Panc1 (cell line): ENCODE measurements at regions not wholly inside any gene's neighbourhood (a gene's known extent, or its start where the extent isn't known, plus 50 kb on each side); places are given as distances from the start of the nearest gene placed in this dataset.

Source experiments
- ATAC-seq: fragments of 200-7000 bp; cut with Tn5 transposase; 2 replicates; pipeline ENCODE4 v1.9.1; 2020; ENCODE audit warnings: mild to moderate bottlenecking, moderate library complexity
- BruUV-seq: library from RNA; stranded (reverse); fragments of 400-500 nt; replicated peaks from 2 replicates; lab custom pipeline; 2021; lab: Mats Ljungman, UMichigan
- CTCF ChIA-PET: fragments of 300-600 bp; sonication (Branson Sonifier 250); formaldehyde crosslinking; loops from one replicate; lab custom pipeline; 2022; ENCODE audit warnings: antibody characterized with exemption; lab: Charles Lee
- POLR2A ChIA-PET: fragments of 300-600 bp; sonication (Branson Sonifier 250); formaldehyde crosslinking; loops from one replicate; lab custom pipeline; 2022; ENCODE audit warnings: antibody characterized with exemption; lab: Charles Lee
- DNase-seq: peaks from one replicate; pipeline ENCODE4 v3.0.0-alpha.2; 2010; ENCODE audit warnings: low read depth, low spot score
- H3K27ac ChIP-seq: 2 replicates; pipeline ENCODE4 v1.5.1; 2011; ENCODE audit warnings: mild to moderate bottlenecking, low read length, inconsistent platforms
- H3K27me3 ChIP-seq: fragments of 200-500 bp; sonication (Bioruptor generic); 2 replicates; pipeline ENCODE4 v1.6.0; 2014; ENCODE audit warnings: low read length, inconsistent platforms; ENCODE audit not compliant: control insufficient read depth, insufficient read depth
- H3K36me3 ChIP-seq: fragments of 200-500 bp; sonication (Bioruptor generic); 2 replicates; pipeline ENCODE4 v1.5.1; 2014; ENCODE audit warnings: inconsistent platforms, mild to moderate bottlenecking, low read length, moderate library complexity; ENCODE audit not compliant: control insufficient read depth, insufficient read depth
- H3K4me1 ChIP-seq: 2 replicates; pipeline ENCODE4 v1.5.1; 2011; ENCODE audit warnings: inconsistent platforms, mild to moderate bottlenecking, low read length, moderate library complexity; ENCODE audit not compliant: control insufficient read depth, insufficient read depth
- H3K4me3 ChIP-seq, 2 experiments: 2 replicates each; pipeline ENCODE4 v1.5.1; 2011 to 2012; ENCODE audit warnings: low read depth in 2 of 2, low read length in 2 of 2, mild to moderate bottlenecking in 2 of 2, inconsistent platforms in 1 of 2, moderate library complexity in 1 of 2
- H3K9me3 ChIP-seq: fragments of 200-500 bp; sonication (Bioruptor generic); 2 replicates; pipeline ENCODE4 v1.5.1; 2014; ENCODE audit warnings: low read depth, mild to moderate bottlenecking, inconsistent platforms, low read length, moderate library complexity; ENCODE audit not compliant: control insufficient read depth, insufficient read depth
- CTCF ChIP-seq: fragments of 450-650 bp; IDR thresholded peaks from 2 replicates; pipeline ENCODE4 v1.5.1; 2017; ENCODE audit warnings: mild to moderate bottlenecking
- POLR2AphosphoS5 ChIP-seq: IDR thresholded peaks from 2 replicates; pipeline ENCODE4 v1.6.1; 2012; ENCODE audit warnings: mild to moderate bottlenecking, low read depth, low read length, moderate library complexity
- REST ChIP-seq, 2 experiments: IDR thresholded peaks; 2 replicates each; pipeline ENCODE4 v1.6.1; 2011 to 2012; ENCODE audit warnings: low read depth in 2 of 2, control low read depth in 1 of 2, low read length in 1 of 2, mild to moderate bottlenecking in 1 of 2, moderate library complexity in 1 of 2; ENCODE audit not compliant: insufficient read depth in 1 of 2
- SIN3A ChIP-seq: IDR thresholded peaks from 2 replicates; pipeline ENCODE4 v1.6.1; 2012; ENCODE audit warnings: low read depth, mild to moderate bottlenecking, low read length, moderate library complexity, borderline replicate concordance; ENCODE audit not compliant: insufficient read depth
- TCF7L2 ChIP-seq: IDR thresholded peaks from 2 replicates; pipeline ENCODE4 v1.6.1; 2011; ENCODE audit warnings: mild to moderate bottlenecking, low read depth, low read length, inconsistent platforms
- in situ Hi-C: cut with HindIII; loops from 2 replicates; pipeline ENCODE4 v1.10.0; 2016; ENCODE audit warnings: low sequenced_read_pairs, low pct_unique_long_range_greater_than_20kb
- intact Hi-C: fragments of 100-400 bp; cut with micrococcal nuclease; formaldehyde crosslinking; loops from one replicate; pipeline ENCODE4 v1.10.0; 2022; ENCODE audit not compliant: unreplicated experiment

- no peaks in the 10 kb centered on the region for H3K9me3 ChIP-seq
- ATAC-seq (no peak), DNase-seq (no peak)
- no peak for TF ChIP-seq REST (IDR thresholded peaks at IDR 0.05; ENCODE audit: insufficient read depth in 1 of 2, low read depth in 2 of 2, low read length in 1 of 2)
- TF ChIP-seq POLR2AphosphoS5, result no peak
- no peak for TF ChIP-seq TCF7L2
- TF ChIP-seq SIN3A, result no peak
- TF ChIP-seq CTCF, result no peak
- in situ Hi-C loops, result no loop called here
- intact Hi-C loops, result no loop called here
- POLR2A ChIA-PET, result no interaction called here
- BruUV-seq, result no TSS peak
- H3K4me1 ChIP-seq, result no peaks in the 10 kb centered on the region
- CTCF ChIA-PET, result no interaction called here
- H3K27ac ChIP-seq, result no peak overlapping the region
- H3K36me3 ChIP-seq, result no peaks in the 10 kb centered on the region
- H3K27me3 ChIP-seq, result no peaks in the 10 kb centered on the region
- no peak overlapping the region for H3K4me3 ChIP-seq
Measured at GRCh38 chrX:10049236-10049635, 82.1 kb downstream of the CLDN34 start.

GRCh38 chrX:10050481-10050880, 83.3 kb downstream of the CLDN34 start:
- DNase-seq (no peak), ATAC-seq (no peak)
- H3K4me1 ChIP-seq, result no peaks in the 10 kb centered on the region
- in situ Hi-C loops (no loop called here), intact Hi-C loops (no loop called here)
- ChIA-PET CTCF (no interaction called here), POLR2A (no interaction called here)
- no peaks in the 10 kb centered on the region for H3K27me3 ChIP-seq
- no peak overlapping the region for H3K27ac ChIP-seq
- TF ChIP-seq SIN3A (no peak), TCF7L2 (no peak), CTCF (no peak), REST (IDR thresholded peaks at IDR 0.05; ENCODE audit: insufficient read depth in 1 of 2, low read depth in 2 of 2, low read length in 1 of 2) (no peak), POLR2AphosphoS5 (no peak)
- BruUV-seq, result no TSS peak
- H3K9me3 ChIP-seq, result no peaks in the 10 kb centered on the region
- no peak overlapping the region for H3K4me3 ChIP-seq
- H3K36me3 ChIP-seq, result no peaks in the 10 kb centered on the region
